Prostate gland (tissue), 2 donors: ENCODE measurements at regions not wholly inside any gene's neighbourhood (a gene's known extent, or its start where the extent isn't known, plus 50 kb on each side); places are given as distances from the start of the nearest gene placed in this dataset.

Experiments used
- DNase-seq: peaks from one replicate; pipeline ENCODE4 v3.0.0-alpha.2; 2019; ENCODE audit warnings: low spot score
- H3K27ac ChIP-seq, 2 donors: fragments of 200-600 bp; sonication (generic); 2 replicates each; pipeline ENCODE4 v1.5.1; 2017 to 2019
- H3K27me3 ChIP-seq: fragments of 200-600 bp; sonication (generic); replicated peaks from 2 replicates; pipeline ENCODE4 v1.5.1; 2019; ENCODE audit not compliant: insufficient read depth
- H3K36me3 ChIP-seq, 2 donors: fragments of 200-600 bp; sonication (generic); 1 replicate in 1 of 2; 2 replicates in 1 of 2; pipeline versions ENCODE4 v1.5.1 to v1.8.1; 2017 to 2019
- H3K4me1 ChIP-seq: fragments of 200-600 bp; sonication (generic); replicated peaks from 2 replicates; pipeline ENCODE4 v1.5.1; 2019
- H3K4me3 ChIP-seq, 2 donors: fragments of 200-600 bp; sonication (generic); 2 replicates each; pipeline ENCODE4 v1.5.1; 2017 to 2019
- H3K9me3 ChIP-seq: fragments of 200-600 bp; sonication (generic); 2 replicates; pipeline ENCODE4 v1.5.1; 2017
- CTCF ChIP-seq, 4 experiments: fragments of 200-600 bp in 2 of 4; fragments of 450-650 bp in 2 of 4; sonication (generic) in 2 of 4; IDR thresholded peaks; 1 replicate in 3 of 4; 2 replicates in 1 of 4; pipeline ENCODE4 v1.5.1; 2016 to 2019; ENCODE audit warnings: antibody characterized with exemption in 4 of 4, mild to moderate bottlenecking in 2 of 4, moderate library complexity in 2 of 4
- POLR2A ChIP-seq: fragments of 450-650 bp; IDR thresholded peaks from one replicate; pipeline ENCODE4 v1.6.1; 2016; ENCODE audit warnings: antibody characterized with exemption, mild to moderate bottlenecking
- POLR2AphosphoS5 ChIP-seq: sonication (generic); formaldehyde crosslinking; IDR thresholded peaks from one replicate; pipeline ENCODE4 v1.6.1; 2017; ENCODE audit warnings: antibody characterized with exemption
- WGBS: methylation state at CpG from one replicate; pipeline ENCODE4 v1.1.5; 2018; 5-methylcytosine and 5-hydroxymethylcytosine counted together
- intact Hi-C: fragments of 100-400 bp; cut with DNase I; formaldehyde crosslinking; loops from one replicate; pipeline ENCODE4 v1.14.2; 2022

GRCh38 chr3:24594161-24594560, 99.5 kb upstream of the THRB start:
- no peaks in the 10 kb centered on the region for H3K4me1 ChIP-seq
- H3K27me3 ChIP-seq = no peaks in the 10 kb centered on the region
- H3K36me3 ChIP-seq = no peaks in the 10 kb centered on the region
- TF ChIP-seq POLR2AphosphoS5 = no peak
- no peak for TF ChIP-seq CTCF (IDR thresholded peaks at IDR 0.05)
- no peak for TF ChIP-seq POLR2A
- intact Hi-C loops = no loop called here
- H3K9me3 ChIP-seq = no peaks in the 10 kb centered on the region
- H3K4me3 ChIP-seq = no peak overlapping the region
- no peak for DNase-seq
- no peak overlapping the region for H3K27ac ChIP-seq

GRCh38 chr3:24595796-24596195, 101.1 kb upstream of the THRB start:
- H3K4me1 ChIP-seq = no peaks in the 10 kb centered on the region
- intact Hi-C loops = no loop called here
- no peaks in the 10 kb centered on the region for H3K36me3 ChIP-seq
- TF ChIP-seq CTCF (IDR thresholded peaks at IDR 0.05) (no peak), POLR2A (no peak), POLR2AphosphoS5 (no peak)
- H3K27me3 ChIP-seq = no peaks in the 10 kb centered on the region
- no peak for DNase-seq
- H3K27ac ChIP-seq = no peak overlapping the region
- H3K4me3 ChIP-seq = no peak overlapping the region
- 51% methylated on average over 2 of the region's 2 CpGs for WGBS
- H3K9me3 ChIP-seq = no peaks in the 10 kb centered on the region

- intact Hi-C loops = no loop called here
- no peak for DNase-seq
- no peaks in the 10 kb centered on the region for H3K36me3 ChIP-seq
- H3K4me1 ChIP-seq = no peaks in the 10 kb centered on the region
- H3K27ac ChIP-seq = no peak overlapping the region
- no peaks in the 10 kb centered on the region for H3K9me3 ChIP-seq
- TF ChIP-seq CTCF (IDR thresholded peaks at IDR 0.05) = no peak
- no peak for TF ChIP-seq POLR2AphosphoS5
- no peak for TF ChIP-seq POLR2A
- 87% methylated on average over 2 of the region's 2 CpGs for WGBS
- no peaks in the 10 kb centered on the region for H3K27me3 ChIP-seq
- no peak overlapping the region for H3K4me3 ChIP-seq
These were observed 102.0 kb upstream of the THRB start for GRCh38 chr3:24596626-24597025.

- H3K36me3 ChIP-seq = no peaks in the 10 kb centered on the region
- 52% methylated on average over 7 of the region's 7 CpGs for WGBS
- H3K27me3 ChIP-seq = no peaks in the 10 kb centered on the region
- no peaks in the 10 kb centered on the region for H3K4me1 ChIP-seq
- TF ChIP-seq CTCF (IDR thresholded peaks at IDR 0.05) = no peak
- no peak for TF ChIP-seq POLR2A
- TF ChIP-seq POLR2AphosphoS5 = no peak
- H3K4me3 ChIP-seq = no peak overlapping the region
- no peaks in the 10 kb centered on the region for H3K9me3 ChIP-seq
- H3K27ac ChIP-seq = no peak overlapping the region
- intact Hi-C loops = no loop called here
- DNase-seq = no peak
These were observed 104.2 kb upstream of the THRB start for GRCh38 chr3:24598695-24599470.
